ENCODE measurements at regions not wholly inside any gene's neighbourhood (a gene's known extent, or its start where the extent isn't known, plus 50 kb on each side); places are given as distances from the start of the nearest gene placed in this dataset.
"Not testable (repeated sequence)": the region's sequence is repeated elsewhere in the genome, so short reads cannot be mapped to it uniquely, and the experiment has no call there.

DNA sequence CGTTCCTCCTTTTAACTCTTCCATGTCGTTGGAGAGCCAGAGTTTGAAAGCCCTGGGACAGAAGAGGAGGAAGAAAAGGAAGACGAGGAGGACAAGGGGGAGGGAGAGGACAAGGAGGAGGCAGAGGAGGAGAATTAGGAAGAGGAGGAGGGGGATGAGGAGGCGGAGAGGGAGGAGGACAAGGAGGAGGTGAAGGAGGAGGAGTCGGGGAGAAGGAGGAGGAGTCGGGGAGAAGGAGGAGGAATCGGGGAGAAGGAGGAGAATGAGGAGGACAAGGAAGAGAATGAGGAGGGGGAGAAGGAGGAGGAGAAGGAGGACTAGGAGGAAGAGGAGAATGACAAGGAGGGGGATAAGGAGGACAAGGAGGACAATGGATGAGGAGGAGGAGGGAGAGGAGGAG is 325.7 kb downstream of the CACNA1B start:
- not testable (repeated sequence) for H4K8ac ChIP-seq (ENCODE audit: low read depth, low read length); H3K14ac ChIP-seq (ENCODE audit: low read length); H2AFZ ChIP-seq (ENCODE audit: low read length); H2AK5ac ChIP-seq (ENCODE audit: low read depth, low read length); H2BK15ac ChIP-seq (ENCODE audit: low read length); H3K27me3 ChIP-seq (ENCODE audit: control insufficient read depth in 3 of 3, insufficient read depth in 3 of 3, low read depth in 1 of 3, low read length in 3 of 3); H3K23ac ChIP-seq (ENCODE audit: low read depth, low read length, poor library complexity); H3K4me3 ChIP-seq (ENCODE audit: low read length in 2 of 2); H3K4ac ChIP-seq (ENCODE audit: low read length); H2BK120ac ChIP-seq (ENCODE audit: low read depth, low read length); H3K4me2 ChIP-seq (ENCODE audit: insufficient read depth, low read length, poor library complexity, severe bottlenecking); H4K91ac ChIP-seq (ENCODE audit: low read depth, low read length, poor library complexity); H3K9me3 ChIP-seq (replicated peaks in 1 of 2; ENCODE audit: control insufficient read depth in 2 of 2, insufficient read depth in 1 of 2, low read depth in 1 of 2, low read length in 2 of 2); H2BK12ac ChIP-seq (ENCODE audit: low read length); H3K27ac ChIP-seq (replicated peaks; ENCODE audit: low read length); H3K79me1 ChIP-seq (ENCODE audit: low read depth, low read length); H2BK5ac ChIP-seq (ENCODE audit: low read length); H3K9ac ChIP-seq (ENCODE audit: low read depth, low read length, poor library complexity); DNase-seq (ENCODE audit: low spot score); H3K4me1 ChIP-seq (ENCODE audit: control insufficient read depth in 2 of 2, insufficient read depth in 1 of 2, low read depth in 1 of 2, low read length in 2 of 2); H3K18ac ChIP-seq (ENCODE audit: low read length); H3K36me3 ChIP-seq (replicated peaks in 1 of 2; ENCODE audit: control insufficient read depth in 2 of 2, insufficient read depth in 2 of 2, low read length in 2 of 2)
- 100% methylated on average over 3 to 4 of the region's 7 CpGs for WGBS, 2 donors (ENCODE audit: extremely low coverage in 2 of 2, insufficient read length in 2 of 2, insufficient replicate concordance in 1 of 2)

- not testable (repeated sequence) for H3K27ac ChIP-seq (replicated peaks; ENCODE audit: low read length)
- no CpG with 5 or more reads among the region's 9 CpGs for WGBS, 2 donors (ENCODE audit: extremely low coverage in 2 of 2, insufficient read length in 2 of 2, insufficient replicate concordance in 1 of 2)
Measured at GRCh38 chr9:138203872-138204271, 326.3 kb downstream of the CACNA1B start.

DNA sequence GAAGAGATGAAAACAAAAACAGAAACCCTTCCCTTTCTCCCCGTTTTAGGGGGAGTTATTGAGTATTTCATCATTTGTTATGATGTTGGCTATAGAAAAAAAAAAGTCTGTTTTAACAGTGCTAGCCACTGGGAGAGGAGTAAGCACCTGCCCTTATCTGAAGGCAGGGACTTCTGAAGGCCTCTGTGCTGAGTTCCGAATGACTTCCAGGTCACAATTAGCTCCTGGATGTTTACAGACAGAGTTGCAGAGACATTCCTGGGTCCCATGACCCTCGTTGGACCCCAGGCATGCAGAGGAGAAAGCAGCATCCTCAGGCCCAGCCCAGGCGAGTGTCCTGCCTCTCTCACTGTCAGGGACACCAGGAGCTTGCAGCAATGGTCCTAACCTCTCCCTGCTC is 328.5 kb downstream of the CACNA1B start:
- H3K18ac ChIP-seq (ENCODE audit: low read length); H4K8ac ChIP-seq (ENCODE audit: low read depth, low read length); H3K4me1 ChIP-seq (ENCODE audit: control insufficient read depth in 2 of 2, insufficient read depth in 1 of 2, low read depth in 1 of 2, low read length in 2 of 2); H3K4ac ChIP-seq (ENCODE audit: low read length); H3K4me3 ChIP-seq (ENCODE audit: low read length in 2 of 2); H3K4me2 ChIP-seq (ENCODE audit: insufficient read depth, low read length, poor library complexity, severe bottlenecking); H3K14ac ChIP-seq (ENCODE audit: low read length); H4K91ac ChIP-seq (ENCODE audit: low read depth, low read length, poor library complexity); H3K9me3 ChIP-seq (replicated peaks in 1 of 2; ENCODE audit: control insufficient read depth in 2 of 2, insufficient read depth in 1 of 2, low read depth in 1 of 2, low read length in 2 of 2); H3K79me1 ChIP-seq (ENCODE audit: low read depth, low read length); H2BK5ac ChIP-seq (ENCODE audit: low read length); H3K23ac ChIP-seq (ENCODE audit: low read depth, low read length, poor library complexity); H2AFZ ChIP-seq (ENCODE audit: low read length); H2BK120ac ChIP-seq (ENCODE audit: low read depth, low read length); H3K27ac ChIP-seq (replicated peaks; ENCODE audit: low read length); H2BK12ac ChIP-seq (ENCODE audit: low read length); DNase-seq (ENCODE audit: low spot score); H2AK5ac ChIP-seq (ENCODE audit: low read depth, low read length); H3K9ac ChIP-seq (ENCODE audit: low read depth, low read length, poor library complexity); H2BK15ac ChIP-seq (ENCODE audit: low read length); H3K36me3 ChIP-seq (replicated peaks in 1 of 2; ENCODE audit: control insufficient read depth in 2 of 2, insufficient read depth in 2 of 2, low read length in 2 of 2); H3K27me3 ChIP-seq (ENCODE audit: control insufficient read depth in 3 of 3, insufficient read depth in 3 of 3, low read depth in 1 of 3, low read length in 3 of 3): not testable (repeated sequence)
- WGBS, 2 donors (ENCODE audit: extremely low coverage in 2 of 2, insufficient read length in 2 of 2, insufficient replicate concordance in 1 of 2) = no CpG with 5 or more reads among the region's 4 CpGs

More at GRCh38 chr9:138203872-138204271, 326.3 kb downstream of the CACNA1B start:
- not testable (repeated sequence) for H3K18ac ChIP-seq (ENCODE audit: low read length); H2BK15ac ChIP-seq (ENCODE audit: low read length); H3K9ac ChIP-seq (ENCODE audit: low read depth, low read length, poor library complexity); H3K36me3 ChIP-seq (replicated peaks in 1 of 2; ENCODE audit: control insufficient read depth in 2 of 2, insufficient read depth in 2 of 2, low read length in 2 of 2); H2AK5ac ChIP-seq (ENCODE audit: low read depth, low read length); H3K23ac ChIP-seq (ENCODE audit: low read depth, low read length, poor library complexity); H4K91ac ChIP-seq (ENCODE audit: low read depth, low read length, poor library complexity); H3K14ac ChIP-seq (ENCODE audit: low read length); H3K4me2 ChIP-seq (ENCODE audit: insufficient read depth, low read length, poor library complexity, severe bottlenecking); H3K4ac ChIP-seq (ENCODE audit: low read length); H3K9me3 ChIP-seq (replicated peaks in 1 of 2; ENCODE audit: control insufficient read depth in 2 of 2, insufficient read depth in 1 of 2, low read depth in 1 of 2, low read length in 2 of 2); H4K8ac ChIP-seq (ENCODE audit: low read depth, low read length); H3K4me3 ChIP-seq (ENCODE audit: low read length in 2 of 2); H3K4me1 ChIP-seq (ENCODE audit: control insufficient read depth in 2 of 2, insufficient read depth in 1 of 2, low read depth in 1 of 2, low read length in 2 of 2); H2BK12ac ChIP-seq (ENCODE audit: low read length); H2AFZ ChIP-seq (ENCODE audit: low read length); H3K27me3 ChIP-seq (ENCODE audit: control insufficient read depth in 3 of 3, insufficient read depth in 3 of 3, low read depth in 1 of 3, low read length in 3 of 3); H2BK5ac ChIP-seq (ENCODE audit: low read length); DNase-seq (ENCODE audit: low spot score); H2BK120ac ChIP-seq (ENCODE audit: low read depth, low read length); H3K79me1 ChIP-seq (ENCODE audit: low read depth, low read length)

DNA sequence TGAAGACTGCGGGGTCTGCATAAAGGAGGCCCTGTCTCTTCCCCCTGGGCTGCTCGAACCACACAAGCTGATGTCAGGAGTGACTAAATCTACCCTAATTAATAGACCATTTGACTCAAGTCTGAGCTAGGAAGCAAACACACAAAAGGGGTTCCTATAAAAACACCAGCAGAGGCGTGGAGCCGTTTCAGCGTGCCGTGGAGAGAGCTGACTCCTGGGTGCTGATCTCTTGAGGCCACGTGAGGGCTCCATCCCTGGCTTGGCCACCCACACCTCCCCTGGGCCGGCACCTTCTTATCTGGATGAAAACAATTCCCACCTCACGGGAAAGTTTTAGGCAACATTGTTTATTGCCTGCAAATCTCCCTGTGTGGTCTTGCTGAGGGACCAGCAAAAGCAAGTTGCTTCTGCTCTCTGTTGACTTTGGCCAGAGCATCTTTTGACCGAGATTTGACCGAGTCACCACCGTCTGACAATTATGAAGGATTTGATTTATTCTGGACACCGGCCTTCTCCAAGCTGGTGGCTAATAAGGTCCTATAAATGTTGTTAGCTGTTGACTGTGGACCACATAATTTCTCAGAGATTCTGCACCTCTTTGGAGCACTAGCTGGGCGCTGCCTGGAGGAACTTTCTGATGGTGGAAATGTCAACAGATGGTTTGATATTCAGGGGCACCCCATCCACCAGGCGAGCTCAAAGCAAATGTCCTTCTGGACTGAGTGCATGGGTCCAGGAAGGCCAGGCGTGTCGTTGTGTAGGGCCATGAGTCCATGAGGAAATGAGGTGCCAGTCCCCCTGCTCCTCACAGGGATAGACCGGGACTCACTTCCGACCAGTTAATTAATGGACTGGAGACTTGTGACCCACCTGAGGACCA is 330.0 kb downstream of the CACNA1B start:
- not testable (repeated sequence) for H2AK5ac ChIP-seq (ENCODE audit: low read depth, low read length); H3K27ac ChIP-seq (replicated peaks; ENCODE audit: low read length); H3K9ac ChIP-seq (ENCODE audit: low read depth, low read length, poor library complexity); H3K23ac ChIP-seq (ENCODE audit: low read depth, low read length, poor library complexity); H3K4me1 ChIP-seq (ENCODE audit: control insufficient read depth in 2 of 2, insufficient read depth in 1 of 2, low read depth in 1 of 2, low read length in 2 of 2); H4K91ac ChIP-seq (ENCODE audit: low read depth, low read length, poor library complexity); H3K4me3 ChIP-seq (ENCODE audit: low read length in 2 of 2); H3K4me2 ChIP-seq (ENCODE audit: insufficient read depth, low read length, poor library complexity, severe bottlenecking); H4K8ac ChIP-seq (ENCODE audit: low read depth, low read length); H2BK5ac ChIP-seq (ENCODE audit: low read length); H3K79me1 ChIP-seq (ENCODE audit: low read depth, low read length); H3K27me3 ChIP-seq (ENCODE audit: control insufficient read depth in 3 of 3, insufficient read depth in 3 of 3, low read depth in 1 of 3, low read length in 3 of 3); DNase-seq (ENCODE audit: low spot score); H3K14ac ChIP-seq (ENCODE audit: low read length); H3K18ac ChIP-seq (ENCODE audit: low read length); H3K36me3 ChIP-seq (replicated peaks in 1 of 2; ENCODE audit: control insufficient read depth in 2 of 2, insufficient read depth in 2 of 2, low read length in 2 of 2); H2BK12ac ChIP-seq (ENCODE audit: low read length); H3K9me3 ChIP-seq (replicated peaks in 1 of 2; ENCODE audit: control insufficient read depth in 2 of 2, insufficient read depth in 1 of 2, low read depth in 1 of 2, low read length in 2 of 2); H2AFZ ChIP-seq (ENCODE audit: low read length); H3K4ac ChIP-seq (ENCODE audit: low read length); H2BK120ac ChIP-seq (ENCODE audit: low read depth, low read length); H2BK15ac ChIP-seq (ENCODE audit: low read length)
- no CpG with 5 or more reads among the region's 19 CpGs for WGBS, 2 donors (ENCODE audit: extremely low coverage in 2 of 2, insufficient read length in 2 of 2, insufficient replicate concordance in 1 of 2)
